ENCODE measurements at regions not wholly inside any gene's neighbourhood (a gene's known extent, or its start where the extent isn't known, plus 50 kb on each side); places are given as distances from the start of the nearest gene placed in this dataset.

DNA sequence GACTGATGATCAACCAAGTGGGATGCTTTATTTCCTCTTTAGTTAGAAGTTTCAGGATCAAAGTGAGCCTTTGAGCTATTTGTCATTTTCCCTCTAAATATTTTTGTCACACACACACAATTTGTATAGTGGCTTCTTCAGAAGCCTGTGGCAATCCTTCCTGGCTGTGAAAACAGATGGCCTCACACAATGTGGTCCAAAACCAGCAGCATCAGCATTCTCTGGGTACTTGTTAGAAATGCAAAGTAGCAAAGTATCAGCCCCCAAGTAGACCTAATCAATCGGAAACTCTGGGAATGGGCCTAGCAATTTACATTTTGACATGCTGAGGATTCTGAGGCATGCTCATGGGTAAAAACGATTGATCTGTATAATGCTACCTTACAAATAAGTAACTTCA lies 115.9 kb downstream of the PAX1 start:
- no peak for DNase-seq (ENCODE audit: low read depth)
- no peak overlapping the region for H3K4me3 ChIP-seq (ENCODE audit: low read depth, low read length)
- TF ChIP-seq MYC (IDR thresholded peaks at IDR 0.05; ENCODE audit: low read depth, low read length) (no peak), POLR2A (IDR thresholded peaks at IDR 0.05; ENCODE audit: extremely low read depth, insufficient read length) (no peak)
- TF ChIP-seq, protein P1, sequence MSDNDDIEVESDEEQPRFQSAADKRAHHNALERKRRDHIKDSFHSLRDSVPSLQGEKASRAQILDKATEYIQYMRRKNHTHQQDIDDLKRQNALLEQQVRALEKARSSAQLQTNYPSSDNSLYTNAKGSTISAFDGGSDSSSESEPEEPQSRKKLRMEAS (IDR thresholded peaks at IDR 0.05; ENCODE audit: low read depth, low read length): no peak
- TF ChIP-seq, protein P2, sequence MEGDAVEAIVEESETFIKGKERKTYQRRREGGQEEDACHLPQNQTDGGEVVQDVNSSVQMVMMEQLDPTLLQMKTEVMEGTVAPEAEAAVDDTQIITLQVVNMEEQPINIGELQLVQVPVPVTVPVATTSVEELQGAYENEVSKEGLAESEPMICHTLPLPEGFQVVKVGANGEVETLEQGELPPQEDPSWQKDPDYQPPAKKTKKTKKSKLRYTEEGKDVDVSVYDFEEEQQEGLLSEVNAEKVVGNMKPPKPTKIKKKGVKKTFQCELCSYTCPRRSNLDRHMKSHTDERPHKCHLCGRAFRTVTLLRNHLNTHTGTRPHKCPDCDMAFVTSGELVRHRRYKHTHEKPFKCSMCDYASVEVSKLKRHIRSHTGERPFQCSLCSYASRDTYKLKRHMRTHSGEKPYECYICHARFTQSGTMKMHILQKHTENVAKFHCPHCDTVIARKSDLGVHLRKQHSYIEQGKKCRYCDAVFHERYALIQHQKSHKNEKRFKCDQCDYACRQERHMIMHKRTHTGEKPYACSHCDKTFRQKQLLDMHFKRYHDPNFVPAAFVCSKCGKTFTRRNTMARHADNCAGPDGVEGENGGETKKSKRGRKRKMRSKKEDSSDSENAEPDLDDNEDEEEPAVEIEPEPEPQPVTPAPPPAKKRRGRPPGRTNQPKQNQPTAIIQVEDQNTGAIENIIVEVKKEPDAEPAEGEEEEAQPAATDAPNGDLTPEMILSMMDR (IDR thresholded peaks at IDR 0.05; ENCODE audit: low read depth, low read length): no peak

DNA sequence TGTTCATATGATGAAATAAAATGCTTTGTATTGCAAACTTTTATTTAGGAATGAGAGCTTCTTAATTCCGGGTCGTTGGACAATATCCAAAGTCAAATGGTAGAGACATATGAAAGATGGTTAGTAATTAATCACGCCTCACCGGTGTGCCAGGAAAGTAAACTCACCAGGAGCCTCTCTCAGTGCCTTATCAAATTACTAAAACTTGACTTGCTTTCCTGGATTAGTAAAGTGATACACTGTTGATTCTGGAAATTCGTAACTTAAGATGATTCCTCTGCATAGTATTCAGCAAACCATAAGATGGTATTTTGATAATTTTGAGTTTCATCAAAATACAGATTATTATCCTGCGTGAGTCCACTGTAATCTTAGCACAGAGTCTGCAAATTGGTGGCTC lies 115.2 kb downstream of the PAX1 start:
- TF ChIP-seq, protein P1 (IDR thresholded peaks at IDR 0.05; ENCODE audit: low read depth, low read length): no peak
- TF ChIP-seq POLR2A (IDR thresholded peaks at IDR 0.05; ENCODE audit: extremely low read depth, insufficient read length): no peak
- TF ChIP-seq MYC (IDR thresholded peaks at IDR 0.05; ENCODE audit: low read depth, low read length): no peak
- TF ChIP-seq, protein P2 (IDR thresholded peaks at IDR 0.05; ENCODE audit: low read depth, low read length): no peak
- H3K4me3 ChIP-seq (ENCODE audit: low read depth, low read length): no peak overlapping the region
- DNase-seq (ENCODE audit: low read depth): no peak

DNA sequence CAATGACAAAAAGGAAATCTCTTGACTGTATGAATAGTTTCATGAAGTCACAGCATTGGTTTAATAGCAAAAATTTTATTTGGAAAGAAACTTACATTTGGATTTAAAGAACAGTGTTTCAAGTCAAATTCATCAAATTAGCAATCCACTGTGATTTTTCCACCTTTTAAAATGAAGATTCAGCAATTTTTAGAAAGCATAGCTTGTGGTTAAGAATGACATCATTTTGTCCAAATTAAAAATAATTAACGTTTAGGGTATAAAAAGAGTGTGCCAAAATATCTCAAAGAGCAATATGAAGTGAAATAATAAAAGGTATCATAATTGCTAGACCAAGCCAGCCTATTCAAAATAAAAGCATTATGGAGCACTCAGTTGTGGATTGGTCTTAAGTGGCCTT lies 114.6 kb downstream of the PAX1 start:
- H3K4me3 ChIP-seq (ENCODE audit: low read depth, low read length): no peak overlapping the region
- TF ChIP-seq, protein P1 (IDR thresholded peaks at IDR 0.05; ENCODE audit: low read depth, low read length): no peak
- TF ChIP-seq, protein P2 (IDR thresholded peaks at IDR 0.05; ENCODE audit: low read depth, low read length): no peak
- TF ChIP-seq MYC (IDR thresholded peaks at IDR 0.05; ENCODE audit: low read depth, low read length) (no peak), POLR2A (IDR thresholded peaks at IDR 0.05; ENCODE audit: extremely low read depth, insufficient read length) (no peak)
- DNase-seq (ENCODE audit: low read depth): no peak

DNA sequence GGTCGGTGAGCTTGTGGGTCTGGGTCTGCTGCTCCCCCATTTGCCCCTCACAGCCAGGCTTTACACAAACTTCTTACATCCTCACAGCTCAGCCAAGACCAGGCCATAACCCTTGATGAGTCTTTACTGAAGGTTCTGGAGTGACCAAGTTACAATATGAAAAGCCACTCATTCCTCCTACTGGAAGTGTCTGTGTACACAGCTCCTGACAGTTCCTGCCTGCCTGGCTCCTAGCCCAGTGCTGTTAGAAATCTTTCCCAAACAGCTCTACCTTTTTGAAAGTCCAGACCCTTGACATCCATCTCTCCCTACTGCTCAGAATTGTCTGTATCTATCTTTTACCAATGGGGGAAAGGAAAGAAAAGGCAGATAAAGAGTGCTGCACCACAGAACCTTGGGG lies 106.9 kb downstream of the PAX1 start:
- TF ChIP-seq POLR2A (IDR thresholded peaks at IDR 0.05; ENCODE audit: extremely low read depth, insufficient read length): no peak
- TF ChIP-seq, protein P1 (IDR thresholded peaks at IDR 0.05; ENCODE audit: low read depth, low read length): no peak
- TF ChIP-seq, protein P2 (IDR thresholded peaks at IDR 0.05; ENCODE audit: low read depth, low read length): no peak
- no peak for TF ChIP-seq MYC (IDR thresholded peaks at IDR 0.05; ENCODE audit: low read depth, low read length)
- H3K4me3 ChIP-seq (ENCODE audit: low read depth, low read length): no peak overlapping the region
- DNase-seq (ENCODE audit: low read depth): no peak

DNA sequence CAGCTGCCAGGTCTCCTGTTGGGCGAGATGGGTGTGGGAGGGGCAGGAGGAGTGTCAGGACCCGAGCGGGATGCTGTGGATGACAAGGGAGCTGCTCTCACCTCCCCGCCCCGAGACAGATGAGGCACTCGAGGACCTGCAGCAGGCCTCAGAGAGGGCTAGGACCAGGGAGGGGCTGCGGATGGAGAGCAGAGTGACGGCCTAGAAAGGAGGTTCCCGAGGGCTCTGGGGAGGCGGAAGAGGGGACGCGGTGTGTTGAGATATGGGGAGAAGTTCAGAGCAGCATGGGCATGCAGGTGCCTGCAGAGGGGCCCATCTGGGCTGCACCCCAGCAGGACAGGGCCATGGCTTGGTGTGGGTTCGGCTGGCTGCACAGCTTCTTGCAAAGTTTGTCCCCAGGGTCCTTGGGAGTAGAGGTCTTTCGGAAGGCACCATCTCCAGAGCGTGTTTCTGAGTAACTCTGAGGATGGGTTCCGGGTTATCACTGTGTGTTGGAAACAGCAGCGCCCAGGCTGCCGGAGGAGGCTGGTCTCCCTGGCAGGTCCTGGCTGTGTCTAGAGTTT lies 104.6 kb downstream of the PAX1 start:
- no peak for TF ChIP-seq POLR2A (IDR thresholded peaks at IDR 0.05; ENCODE audit: extremely low read depth, insufficient read length)
- TF ChIP-seq MYC (IDR thresholded peaks at IDR 0.05; ENCODE audit: low read depth, low read length): no peak
- TF ChIP-seq, protein P1 (IDR thresholded peaks at IDR 0.05; ENCODE audit: low read depth, low read length): no peak
- TF ChIP-seq, protein P2 (IDR thresholded peaks at IDR 0.05; ENCODE audit: low read depth, low read length): no peak
- no peak for DNase-seq (ENCODE audit: low read depth)
- H3K4me3 ChIP-seq (ENCODE audit: low read depth, low read length): no peak overlapping the region

All from NB4 (cell line).